LoVo (cell line): ENCODE measurements at regions not wholly inside any gene's neighbourhood (a gene's known extent, or its start where the extent isn't known, plus 50 kb on each side); places are given as distances from the start of the nearest gene placed in this dataset.
"Not testable (repeated sequence)": the region's sequence is repeated elsewhere in the genome, so short reads cannot be mapped to it uniquely, and the experiment has no call there.

Source experiments
- DNase-seq: peaks from one replicate; pipeline ENCODE4 v3.0.0-alpha.2; 2016; ENCODE audit warnings: low spot score

DNA sequence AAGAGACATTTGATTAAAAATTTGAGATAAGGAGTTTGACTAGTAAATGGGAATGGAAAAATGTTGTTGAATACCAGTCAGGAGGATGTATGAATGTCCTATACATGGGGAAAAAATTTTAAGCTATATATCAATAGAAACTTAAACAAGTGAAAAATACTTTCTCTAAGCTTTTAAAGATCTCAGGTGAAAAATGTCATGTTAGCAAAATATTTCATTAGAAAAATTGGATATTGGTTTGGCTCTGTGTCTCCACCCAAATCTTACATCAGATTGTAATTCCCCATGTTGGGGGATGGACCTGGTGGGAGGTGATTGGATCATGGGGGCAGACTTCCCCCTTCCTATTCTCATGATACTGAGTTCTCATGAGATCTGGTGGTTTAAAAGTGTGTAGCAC lies 279.6 kb upstream of the CADM2 start:
- no peak for DNase-seq

GRCh38 chr3:84680700-84681099 lies 278.1 kb upstream of the CADM2 start:
- DNase-seq, result no peak

GRCh38 chr3:84683493-84683892 lies 275.3 kb upstream of the CADM2 start:
- no peak for DNase-seq

DNA sequence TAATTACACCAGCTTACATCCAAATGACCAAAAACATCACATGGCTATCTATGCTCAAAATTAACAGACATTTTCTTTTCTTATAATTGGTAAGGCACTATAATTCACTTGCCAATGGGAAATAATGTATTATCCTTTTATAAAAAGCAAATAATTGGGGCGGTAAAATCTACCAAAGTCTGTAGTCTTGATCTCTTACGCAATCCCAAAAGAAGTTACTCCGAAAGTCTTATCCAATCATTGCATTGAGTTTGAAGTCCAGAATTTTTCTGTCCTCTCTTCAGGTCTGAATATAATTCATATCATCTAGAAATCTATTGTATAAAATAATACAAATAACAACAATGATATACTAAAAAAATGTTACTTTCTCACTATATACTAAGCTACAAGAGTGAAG lies 273.3 kb upstream of the CADM2 start:
- DNase-seq, result no peak

GRCh38 chr3:84692261-84692660 lies 266.5 kb upstream of the CADM2 start:
- DNase-seq, result no peak

- DNase-seq, result not testable (repeated sequence)
Measured at GRCh38 chr3:84710288-84710687, 248.5 kb upstream of the CADM2 start.

DNA sequence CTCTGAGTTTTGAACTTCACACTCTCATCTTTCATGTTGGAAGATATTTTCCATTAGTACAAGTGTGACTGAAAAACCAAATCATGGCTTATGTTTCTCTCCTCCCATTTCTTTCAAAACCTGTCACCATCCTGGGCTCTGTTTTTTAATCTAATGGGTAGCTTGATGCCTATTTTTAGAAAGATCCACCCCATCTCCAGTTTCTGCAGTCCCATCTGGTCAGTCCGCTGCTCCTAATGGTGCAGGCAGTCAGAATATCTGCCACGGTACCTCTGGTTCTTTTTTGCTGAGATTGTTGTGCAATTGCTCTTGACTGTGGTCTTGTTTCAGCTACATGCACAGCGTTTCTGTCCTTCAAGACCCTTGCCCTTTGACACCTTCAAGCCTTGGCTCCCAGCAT lies 240.9 kb upstream of the CADM2 start:
- no peak for DNase-seq

- DNase-seq, result no peak
Measured at GRCh38 chr3:84724877-84725276, 233.9 kb upstream of the CADM2 start.

DNA sequence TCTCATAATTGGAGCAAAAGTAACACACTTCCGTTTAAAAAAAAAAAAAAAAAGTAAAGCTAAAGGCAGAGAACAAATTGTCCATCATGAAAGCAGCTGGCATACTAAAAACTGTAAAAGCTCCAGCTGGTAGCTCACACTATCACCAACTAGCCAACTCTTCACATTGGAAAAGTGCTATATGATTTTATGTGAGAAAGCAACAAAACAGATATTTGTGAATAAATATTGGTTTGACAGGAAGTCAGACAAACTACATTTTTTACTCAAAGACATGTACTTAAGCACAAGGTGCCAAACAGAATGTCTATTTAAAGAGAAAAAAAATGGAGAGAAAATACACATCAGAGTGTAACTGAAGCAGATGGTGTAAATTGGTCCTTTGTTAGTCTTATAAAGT lies 231.2 kb upstream of the CADM2 start:
- no peak for DNase-seq

GRCh38 chr3:84734731-84735130 lies 224.1 kb upstream of the CADM2 start:
- not testable (repeated sequence) for DNase-seq

GRCh38 chr3:84738086-84738485 lies 220.7 kb upstream of the CADM2 start:
- no peak for DNase-seq

DNA sequence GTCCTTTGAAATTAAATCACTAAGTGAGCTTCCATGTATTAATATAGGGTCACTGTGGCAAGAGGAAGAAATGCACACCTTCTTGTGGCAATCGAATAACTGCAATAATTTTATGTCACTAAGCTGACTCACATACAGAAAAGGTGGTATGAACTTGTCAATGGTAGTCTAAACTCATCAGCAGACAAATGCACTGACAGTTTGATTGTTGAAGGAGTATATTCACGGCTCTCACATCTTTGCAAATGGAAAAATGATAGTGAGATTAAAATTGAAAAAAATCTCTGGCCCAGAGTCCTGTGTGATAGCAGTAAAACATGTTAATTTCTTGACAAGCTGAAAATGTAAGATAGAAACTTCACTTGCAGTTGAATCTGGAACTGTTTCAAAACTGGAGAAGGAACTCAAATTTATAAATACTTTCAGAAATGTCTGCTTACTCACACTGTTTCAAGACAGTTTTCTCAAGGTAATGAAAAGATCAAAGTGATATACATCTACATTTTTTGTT lies 215.8 kb upstream of the CADM2 start:
- DNase-seq, result no peak

GRCh38 chr3:84744130-84744529 lies 214.7 kb upstream of the CADM2 start:
- no peak for DNase-seq

- no peak for DNase-seq
Measured at GRCh38 chr3:84755860-84756259, 202.9 kb upstream of the CADM2 start.

- DNase-seq, result no peak
Measured at GRCh38 chr3:84759361-84759760, 199.4 kb upstream of the CADM2 start.

DNA sequence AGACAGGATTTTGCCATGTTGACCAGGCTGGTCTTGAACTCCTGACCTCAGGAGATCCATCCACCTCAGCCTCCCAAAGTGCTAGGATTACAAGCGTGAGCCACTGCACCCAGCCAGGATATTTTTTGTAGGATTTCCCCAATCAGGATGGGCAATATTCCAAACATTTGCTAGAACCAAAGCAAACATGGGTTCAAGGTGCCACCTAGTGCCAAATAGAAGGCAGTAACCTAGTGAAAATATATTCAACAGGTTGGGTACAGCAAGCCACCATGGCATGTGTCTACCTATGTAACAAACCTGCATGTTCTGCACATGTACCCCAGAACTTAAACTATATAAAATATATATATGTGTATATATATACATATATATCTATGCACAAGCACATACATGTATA lies 185.9 kb upstream of the CADM2 start:
- DNase-seq, result no peak

- DNase-seq, result no peak
Measured at GRCh38 chr3:84783281-84783680, 175.5 kb upstream of the CADM2 start.

- no peak for DNase-seq
Measured at GRCh38 chr3:84789961-84790360, 168.8 kb upstream of the CADM2 start.

- DNase-seq, result no peak
Measured at GRCh38 chr3:84806958-84807357, 151.8 kb upstream of the CADM2 start.

DNA sequence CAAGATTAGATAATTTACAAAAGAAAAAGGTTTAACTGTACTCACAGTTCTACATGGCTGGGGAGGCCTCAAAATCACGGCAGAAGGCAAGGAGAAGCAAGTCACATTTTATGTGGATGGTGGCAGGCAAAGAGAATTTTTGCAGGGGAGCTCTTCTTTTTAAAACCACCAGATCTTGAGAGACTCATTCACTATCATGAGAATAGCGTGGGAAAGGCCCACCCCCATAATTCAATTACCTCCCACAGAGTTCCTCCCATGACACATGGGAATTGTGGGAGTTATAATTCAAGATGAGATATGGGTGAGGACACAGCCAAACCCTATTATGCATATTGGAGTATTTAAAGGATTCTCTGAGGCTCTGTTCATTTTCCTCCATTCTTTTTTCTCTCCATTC lies 138.7 kb upstream of the CADM2 start:
- DNase-seq, result no peak

GRCh38 chr3:84820906-84821305 lies 137.9 kb upstream of the CADM2 start:
- DNase-seq, result no peak

DNA sequence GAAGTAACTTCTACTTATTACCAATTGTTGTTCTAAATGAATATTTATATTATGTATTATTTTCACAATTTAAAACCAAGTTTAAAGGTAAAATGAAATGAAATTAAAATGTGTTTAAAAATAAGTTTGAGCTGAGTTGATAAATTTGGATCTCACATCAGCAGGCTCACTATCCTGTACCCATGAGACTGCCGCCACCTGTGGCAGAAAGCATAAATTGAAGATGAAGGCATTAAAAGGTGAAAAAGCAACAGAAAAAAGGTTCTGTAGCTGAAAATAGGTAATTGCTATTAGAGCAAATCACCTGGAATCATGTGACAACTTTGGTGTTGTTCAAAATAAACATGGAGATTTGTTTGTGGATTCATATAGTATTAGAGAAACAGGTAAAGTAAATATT lies 133.0 kb upstream of the CADM2 start:
- no peak for DNase-seq

DNA sequence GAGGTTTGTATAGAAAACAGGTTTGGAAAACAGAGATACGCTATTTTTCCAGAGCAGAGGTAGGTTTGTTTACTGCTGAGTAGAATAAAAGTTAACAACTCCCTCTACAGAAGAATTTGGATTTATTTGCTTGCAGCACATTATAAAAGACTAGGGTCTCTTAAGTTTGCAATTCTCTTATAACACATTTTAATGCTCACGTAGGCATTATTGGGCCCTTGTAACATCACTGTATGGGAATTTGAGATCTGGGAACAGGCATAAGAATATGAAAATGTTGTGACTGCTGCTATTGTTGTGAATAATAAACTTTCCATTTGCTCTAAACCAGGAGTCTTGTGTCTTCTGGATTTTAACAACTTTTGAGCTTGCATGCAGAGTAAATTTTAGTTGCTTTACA lies 128.3 kb upstream of the CADM2 start:
- DNase-seq, result no peak

- DNase-seq, result no peak
Measured at GRCh38 chr3:84835366-84835765, 123.4 kb upstream of the CADM2 start.

GRCh38 chr3:84836961-84837360 lies 121.8 kb upstream of the CADM2 start:
- DNase-seq, result no peak
